AG10803 (cell line): ENCODE measurements at regions not wholly inside any gene's neighbourhood (a gene's known extent, or its start where the extent isn't known, plus 50 kb on each side); places are given as distances from the start of the nearest gene placed in this dataset.

Experiments used
- DNase-seq: peaks from one replicate; pipeline ENCODE4 v3.0.0; 2010; ENCODE audit warnings: low read depth
- H3K4me3 ChIP-seq: 2 replicates; pipeline ENCODE4 v1.5.1; 2011; ENCODE audit warnings: mild to moderate bottlenecking, low read length, control low read depth
- CTCF ChIP-seq: conservative IDR thresholded peaks from 2 replicates; pipeline ENCODE4 v1.5.1; 2011; ENCODE audit warnings: mild to moderate bottlenecking, low read length, control low read depth, inconsistent platforms

- H3K4me3 ChIP-seq: no peak overlapping the region
- no peak for DNase-seq
- no peak for TF ChIP-seq CTCF
These were observed 830.2 kb upstream of the SOX11 start for GRCh38 chr2:4862031-4862430.

GRCh38 chr2:4866198-4866597, 826.0 kb upstream of the SOX11 start:
- TF ChIP-seq CTCF: no peak

GRCh38 chr2:4868466-4868865, 823.7 kb upstream of the SOX11 start:
- no peak for DNase-seq
- no peak for TF ChIP-seq CTCF
- no peak overlapping the region for H3K4me3 ChIP-seq

More at GRCh38 chr2:4866198-4866597, 826.0 kb upstream of the SOX11 start:
- DNase-seq: no peak
- H3K4me3 ChIP-seq: no peak overlapping the region

- no peak for TF ChIP-seq CTCF
- H3K4me3 ChIP-seq: no peak overlapping the region
- DNase-seq: no peak
These were observed 823.0 kb upstream of the SOX11 start for GRCh38 chr2:4869154-4869553.

- TF ChIP-seq CTCF: no peak
- H3K4me3 ChIP-seq: no peak overlapping the region
- no peak for DNase-seq
These were observed 818.8 kb upstream of the SOX11 start for GRCh38 chr2:4873364-4873763.

- no peak for TF ChIP-seq CTCF
- no peak for DNase-seq
- H3K4me3 ChIP-seq: no peak overlapping the region
These were observed 818.1 kb upstream of the SOX11 start for GRCh38 chr2:4873876-4874593.

- no peak for DNase-seq
- H3K4me3 ChIP-seq: no peak overlapping the region
- TF ChIP-seq CTCF: no peak
These were observed 809.8 kb upstream of the SOX11 start for GRCh38 chr2:4882421-4882820.
